HG03025 (cell line): ENCODE measurements at regions not wholly inside any gene's neighbourhood (a gene's known extent, or its start where the extent isn't known, plus 50 kb on each side); places are given as distances from the start of the nearest gene placed in this dataset.

ENCODE experiments used
- ATAC-seq: cut with Tn5 transposase; IDR thresholded peaks from one replicate; pipeline ENCODE4 v1.9.1; 2021; ENCODE audit warnings: mild to moderate bottlenecking, moderate library complexity; ENCODE audit not compliant: unreplicated experiment, low FRiP score

GRCh38 chr11:109247071-109247470, 174.9 kb upstream of the C11orf87 start:
- no peak for ATAC-seq

- no peak for ATAC-seq
Measured at GRCh38 chr11:109249597-109249996, 172.4 kb upstream of the C11orf87 start.

GRCh38 chr11:109251230-109251629, 170.8 kb upstream of the C11orf87 start:
- ATAC-seq, result no peak

GRCh38 chr11:109264128-109264527, 157.9 kb upstream of the C11orf87 start:
- ATAC-seq, result no peak

DNA sequence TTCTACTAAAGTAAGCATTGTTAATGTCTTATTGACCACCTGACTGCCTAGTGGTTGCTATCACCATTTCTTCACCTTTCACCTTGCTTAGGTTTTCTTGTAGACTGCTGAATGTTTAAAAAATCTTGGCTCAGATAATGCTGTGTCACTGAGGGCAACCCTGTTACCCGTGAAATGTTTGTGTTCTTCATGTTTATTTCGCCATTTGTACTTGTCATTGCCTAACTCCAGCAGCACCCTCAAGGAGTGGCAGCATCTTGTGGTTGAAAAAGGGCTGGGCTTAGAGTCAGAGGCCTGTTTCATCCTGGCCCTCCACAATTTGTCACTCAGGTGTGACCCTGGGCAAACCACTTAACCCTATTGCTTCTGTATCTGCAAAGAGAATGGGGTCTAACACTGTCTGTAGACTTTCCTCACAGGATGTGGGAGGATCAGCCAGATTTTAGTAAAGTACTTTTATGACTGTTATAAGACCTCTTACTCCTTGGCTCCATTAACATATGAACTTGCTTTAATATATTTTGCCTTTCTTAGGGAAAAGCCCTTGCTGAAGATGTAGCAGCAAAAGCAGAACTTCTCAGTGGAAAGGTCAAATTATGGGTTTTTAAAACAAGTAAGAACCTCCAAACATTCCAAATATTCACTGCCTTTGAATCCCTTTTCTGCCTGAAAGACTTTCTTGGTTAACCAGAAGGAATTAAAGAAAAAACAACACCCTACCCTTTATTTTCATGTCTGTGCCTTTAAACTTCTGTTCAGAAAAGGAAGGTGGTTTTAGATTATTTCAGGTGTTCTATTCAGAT, 154.5 kb upstream of the C11orf87 start:
- no peak for ATAC-seq

- no peak for ATAC-seq
Measured at GRCh38 chr11:109275931-109276330, 146.1 kb upstream of the C11orf87 start.

- ATAC-seq, result no peak
Measured at GRCh38 chr11:109285465-109285864, 136.5 kb upstream of the C11orf87 start.

GRCh38 chr11:109291553-109291952, 130.4 kb upstream of the C11orf87 start:
- no peak for ATAC-seq

DNA sequence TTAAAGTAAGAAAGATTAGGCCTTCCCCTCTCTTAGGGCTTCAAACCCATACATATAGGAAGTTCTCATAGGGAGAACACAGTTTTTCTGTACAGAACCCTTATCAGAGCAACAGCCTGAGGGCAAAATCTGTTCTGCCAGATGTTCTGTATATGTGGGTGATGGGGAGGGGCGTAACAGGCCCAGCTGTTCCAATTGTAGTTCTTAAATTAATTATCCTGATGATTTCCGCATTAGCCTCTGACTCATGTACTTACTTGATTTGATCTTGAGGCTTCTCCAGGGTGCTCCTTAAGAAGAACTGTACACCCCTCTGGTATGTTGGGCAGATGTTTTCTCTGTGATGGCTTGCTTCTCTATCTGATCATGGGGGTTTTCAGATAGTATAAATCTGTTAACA, 123.1 kb upstream of the C11orf87 start:
- ATAC-seq, result no peak

GRCh38 chr11:109300211-109300610, 121.8 kb upstream of the C11orf87 start:
- no peak for ATAC-seq

DNA sequence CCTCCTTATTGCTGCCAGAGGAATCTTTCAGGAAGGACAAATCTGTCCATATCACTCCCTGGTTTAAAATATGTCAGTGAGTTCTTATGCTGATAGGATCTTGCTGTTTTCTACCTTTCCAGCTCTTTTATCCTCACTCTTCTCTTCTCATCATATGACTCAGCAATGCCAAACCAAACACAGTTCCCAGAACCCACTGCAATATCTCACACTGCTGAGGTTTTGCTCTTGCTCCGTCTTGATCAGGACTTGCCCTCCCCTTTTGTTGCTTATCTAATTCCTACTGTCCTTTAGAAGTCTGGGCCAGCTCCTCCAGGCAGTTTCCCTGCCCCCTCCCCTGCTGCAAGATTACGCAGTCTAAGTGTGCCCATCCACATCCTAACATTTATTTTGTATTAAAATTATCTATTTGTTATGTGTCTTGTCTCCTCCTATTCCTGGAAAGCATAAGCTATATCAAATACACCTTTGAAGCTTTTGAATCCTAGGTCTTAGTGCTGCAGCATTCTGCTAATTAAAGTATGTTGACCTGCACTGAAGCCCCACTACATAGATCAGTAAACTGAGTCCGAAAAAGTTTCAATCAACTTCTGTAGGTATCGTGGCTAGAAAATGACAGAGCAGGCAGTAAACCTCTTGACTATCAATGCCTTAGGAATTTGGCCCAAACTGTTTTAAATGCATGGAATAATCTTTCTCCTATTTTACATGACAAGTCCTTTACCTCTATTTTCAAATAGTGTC, 119.2 kb upstream of the C11orf87 start:
- no peak for ATAC-seq

GRCh38 chr11:109303342-109303741, 118.6 kb upstream of the C11orf87 start:
- no peak for ATAC-seq

DNA sequence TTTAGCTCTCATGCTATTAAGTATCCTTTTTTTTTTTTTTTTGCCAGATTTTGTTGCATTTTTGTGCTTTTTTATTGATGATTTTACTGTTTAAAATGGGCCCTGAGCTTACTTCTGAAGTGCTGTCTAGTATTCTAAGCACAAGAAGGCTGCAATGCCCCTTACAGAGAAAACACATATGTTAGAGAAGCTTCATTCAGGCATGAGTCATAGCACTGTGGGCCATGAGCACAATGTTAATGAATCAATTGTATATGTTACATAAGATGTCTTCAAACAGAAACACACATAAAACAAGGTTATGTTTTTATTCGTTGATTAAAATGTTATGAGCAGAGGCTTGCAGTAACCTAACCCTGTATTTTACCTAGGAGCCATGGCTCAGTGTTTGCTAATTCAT, 117.8 kb upstream of the C11orf87 start:
- ATAC-seq, result no peak

DNA sequence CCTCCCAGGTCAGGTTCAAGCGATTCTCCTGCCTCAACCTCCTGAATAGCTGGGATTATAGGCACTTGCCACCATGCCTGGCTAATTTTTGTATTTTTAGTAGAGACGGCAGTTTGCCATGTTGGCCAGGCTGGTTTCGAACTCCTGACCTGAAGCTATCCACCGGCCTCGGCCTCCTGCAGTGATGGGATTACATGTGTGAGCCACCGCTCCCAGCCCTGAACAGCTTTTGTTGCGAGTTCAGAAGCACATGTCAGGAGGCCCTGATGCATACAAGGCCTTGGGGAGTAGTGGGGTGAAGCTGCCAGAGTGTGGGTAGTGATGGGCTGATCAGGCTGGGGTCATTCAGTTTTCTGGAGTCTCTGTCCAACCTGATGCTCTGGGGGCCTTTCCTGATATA, 117.0 kb upstream of the C11orf87 start:
- ATAC-seq, result no peak

DNA sequence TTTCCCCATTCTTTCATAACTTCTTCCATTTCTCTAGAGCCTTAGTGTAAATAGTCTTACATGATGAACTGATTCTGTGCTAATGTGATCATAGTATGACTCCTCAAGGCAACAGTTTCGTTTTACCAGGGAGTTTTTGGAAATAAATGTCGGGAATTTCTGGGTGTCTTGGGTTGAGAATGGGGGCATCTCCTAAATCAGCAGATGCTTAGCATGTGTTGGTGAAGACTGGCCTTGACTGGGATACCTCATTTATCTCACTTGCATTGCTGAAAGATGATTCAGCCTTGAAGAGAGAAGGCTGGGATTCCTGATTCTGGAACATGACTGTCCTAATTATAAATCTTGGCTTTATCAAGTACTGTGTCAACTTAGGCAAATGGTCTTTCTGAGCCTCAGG, 115.7 kb upstream of the C11orf87 start:
- no peak for ATAC-seq

DNA sequence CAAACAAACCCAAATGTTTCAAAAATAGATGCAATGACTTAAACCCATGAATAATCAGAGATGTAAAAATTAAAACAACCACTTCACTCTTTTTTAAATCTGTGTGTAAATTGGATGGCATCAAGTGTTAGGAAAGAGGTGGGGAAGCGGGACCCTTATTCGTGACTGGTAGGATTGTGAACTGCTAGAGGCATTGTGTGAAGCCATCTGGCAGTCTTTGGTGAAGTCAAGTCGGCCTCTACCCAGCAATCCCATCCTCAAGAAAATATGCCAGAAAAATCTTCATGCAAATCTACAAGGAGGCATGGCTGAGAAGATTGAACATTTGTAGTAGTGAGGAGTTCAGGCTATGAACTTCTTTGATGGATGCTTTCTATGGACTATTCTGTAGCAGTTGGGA, 114.6 kb upstream of the C11orf87 start:
- ATAC-seq, result no peak

DNA sequence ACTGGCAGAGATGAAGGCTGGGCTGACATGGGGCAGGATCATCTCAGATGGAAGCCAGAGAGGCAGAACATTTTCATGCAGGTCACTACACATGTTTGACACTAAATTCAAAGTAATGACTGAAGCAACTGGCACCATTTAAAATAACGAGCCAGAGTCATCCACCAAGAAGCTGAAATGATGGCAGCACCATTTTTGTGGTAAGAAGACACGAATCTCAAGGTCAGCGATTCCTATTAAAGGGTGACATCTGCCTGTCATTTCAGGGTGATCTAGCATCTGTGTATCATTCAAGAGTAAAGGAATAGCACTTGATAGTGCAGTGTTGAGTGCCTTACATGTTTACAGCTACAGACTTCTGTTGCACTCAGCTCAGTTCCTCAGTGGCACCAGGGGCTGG, 113.4 kb upstream of the C11orf87 start:
- no peak for ATAC-seq

- ATAC-seq, result no peak
Measured at GRCh38 chr11:109309153-109309552, 112.8 kb upstream of the C11orf87 start.

GRCh38 chr11:109317726-109318125, 104.3 kb upstream of the C11orf87 start:
- no peak for ATAC-seq

GRCh38 chr11:109320595-109320994, 101.4 kb upstream of the C11orf87 start:
- ATAC-seq, result no peak

GRCh38 chr11:109326781-109327180, 95.2 kb upstream of the C11orf87 start:
- no peak for ATAC-seq

DNA sequence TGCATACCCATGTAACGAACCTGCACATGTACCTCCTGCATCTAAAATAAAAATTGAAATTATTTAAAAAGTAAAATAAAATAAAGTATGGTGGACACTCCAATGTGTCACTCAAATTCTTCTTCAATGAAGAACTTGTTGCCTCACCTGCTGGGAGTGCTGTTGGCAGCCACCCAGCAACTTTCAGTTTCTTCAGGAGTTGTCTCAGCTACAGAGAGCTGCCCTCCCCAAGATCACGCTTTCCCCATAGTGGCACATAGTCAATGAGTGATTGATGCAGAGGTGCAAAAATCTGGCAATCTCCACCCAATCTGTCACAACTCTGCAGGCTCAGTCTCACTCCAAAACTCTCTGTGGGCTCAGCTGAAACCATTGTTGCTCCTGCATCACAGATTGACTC, 92.3 kb upstream of the C11orf87 start:
- no peak for ATAC-seq
